ENCODE measurements at regions not wholly inside any gene's neighbourhood (a gene's known extent, or its start where the extent isn't known, plus 50 kb on each side); places are given as distances from the start of the nearest gene placed in this dataset.
A peak's percentile ranks its signal among the peaks of the same experiment; 100 is the strongest.

DNA sequence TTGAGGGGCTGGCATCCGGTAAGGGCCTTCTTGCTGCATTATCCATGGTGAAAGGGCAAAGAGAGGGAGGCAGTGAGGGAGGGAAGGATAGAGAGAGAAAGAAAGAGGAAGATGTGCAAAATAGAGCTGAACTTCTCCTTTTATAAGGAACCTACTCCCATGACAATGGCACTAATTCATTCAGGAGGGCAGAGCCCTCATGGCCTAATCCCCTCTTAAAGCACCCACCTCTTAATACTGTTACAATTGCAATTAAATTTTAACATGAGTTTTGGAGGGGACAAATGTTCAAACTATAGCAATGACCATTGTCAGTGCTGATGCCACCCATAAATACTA lies 60.2 kb downstream of the CXCR4 start:
- no peak for DNase-seq (ENCODE audit: low read depth, low spot score)

DNA sequence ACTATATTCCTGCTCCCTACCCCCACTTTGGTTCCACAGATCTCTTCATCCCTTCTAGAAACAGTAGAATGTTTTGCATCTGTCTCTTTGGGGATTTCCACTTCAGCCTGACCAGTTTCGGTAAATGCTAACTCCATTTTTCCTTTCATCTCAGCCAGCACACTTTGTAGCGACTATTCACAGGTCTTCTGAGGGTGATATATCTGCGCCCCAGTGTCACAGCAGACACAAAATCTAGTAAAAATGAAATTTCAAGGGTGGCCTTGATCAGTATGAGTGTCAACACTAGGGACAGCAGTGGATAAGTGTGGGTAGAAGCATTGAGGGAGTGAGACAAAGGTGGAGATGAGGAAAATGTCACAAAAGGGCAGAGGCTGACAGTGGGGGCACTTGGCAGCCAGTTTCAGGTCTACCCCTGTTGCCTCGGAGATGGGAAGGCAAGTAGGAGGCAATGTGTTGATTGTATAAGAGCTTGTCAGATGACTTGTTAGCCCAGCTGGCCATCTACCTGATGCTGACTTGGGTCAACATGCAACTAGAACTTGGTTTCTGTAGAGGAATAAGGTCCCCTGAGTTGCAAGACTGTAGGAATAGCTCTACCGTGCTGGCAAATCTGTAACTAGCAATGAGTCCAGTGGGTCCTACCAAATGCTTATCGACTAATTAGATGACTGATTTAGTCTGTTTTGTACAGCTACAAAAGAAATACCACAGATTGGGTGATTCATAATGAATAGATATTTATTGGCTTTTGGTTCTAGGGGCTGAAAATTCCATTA lies 60.7 kb downstream of the CXCR4 start:
- BruUV-seq (replicated peaks), result TSS peak; percentile 82
- ATAC-seq (peak; percentile 55), DNase-seq (ENCODE audit: low read depth, low spot score) (peak; percentile 56), FAIRE-seq (peak; percentile 64)
- H2AFZ ChIP-seq (ENCODE audit: control insufficient read depth, low read depth, low read length), result peak overlapping the region; percentile 66
- no peaks in the 10 kb centered on the region; the same call in 2 of the 3 replicates for H3K9me3 ChIP-seq (replicated peaks; ENCODE audit: control insufficient read depth, insufficient read depth, low read length)
- SMC1A ChIA-PET (ENCODE audit: uncharacterized antibody, unreplicated experiment), result interaction anchor here (0.7 to 24.6 kb wide), 57 partner anchors 10 to 323 kb away, joined by 3 to 961 read pairs (median 6); partner anchors contain the start of genes CXCR4 and DARS1
- no peaks in the 10 kb centered on the region for H4K20me1 ChIP-seq (ENCODE audit: control insufficient read depth, insufficient read depth)
- RAD21 ChIA-PET (ENCODE audit: unreplicated experiment), result interaction anchor here (0.6 to 17.6 kb wide), 41 partner anchors 8 to 324 kb away, joined by 3 to 348 read pairs (median 9); partner anchors contain the start of genes CXCR4 and DARS1
- H3K4me3 ChIP-seq, result peak overlapping the region; percentile 22; the same call in 1 of the 2 replicates
- peak overlapping the region; percentile 75 for H3K27ac ChIP-seq (ENCODE audit: control insufficient read depth, insufficient read depth)
- CTCF ChIA-PET, result interaction anchor here (0.8 to 8.6 kb wide), 21 partner anchors 13 to 327 kb away, joined by 3 to 103 read pairs (median 5); no protein-coding TSS in a partner anchor
- in situ Hi-C loops (cut with MboI), result loop anchor here (5.0 kb wide), 1 partner anchor 320 kb away; no protein-coding TSS in a partner anchor
- no peaks in the 10 kb centered on the region for H3K36me3 ChIP-seq (ENCODE audit: control insufficient read depth in 2 of 2, insufficient read depth in 2 of 2, low read length in 1 of 2)
- H3K79me2 ChIP-seq (ENCODE audit: control insufficient read depth, insufficient read depth, low read length), result no peaks in the 10 kb centered on the region
- H3K9ac ChIP-seq (ENCODE audit: control insufficient read depth, insufficient read depth, low read length), result no peak overlapping the region; the same call in 1 of the 2 replicates
- H3K4me1 ChIP-seq (ENCODE audit: control insufficient read depth, insufficient read depth, low read length), result peaks cover 54% of the 10 kb centered on the region
- intact Hi-C loops (cut with micrococcal nuclease; ENCODE audit: unreplicated experiment), result loop anchor here (1.0 to 10.0 kb wide), 8 partner anchors 28 to 322 kb away; partner anchors contain the start of gene DARS1
- POLR2A ChIA-PET, result interaction anchor here (0.6 to 4.9 kb wide), 46 partner anchors 10 to 325 kb away, joined by 3 to 39 read pairs (median 6); partner anchors contain the start of genes DARS1 and MCM6
- peak overlapping the region; percentile 78 for H3K4me2 ChIP-seq (ENCODE audit: control insufficient read depth, insufficient read depth)
- 2% methylated on average over 6 of the region's 6 CpGs for WGBS (ENCODE audit: insufficient coverage, insufficient replicate concordance, low lambda C conversion rate, missing lambda C conversion rate)
- no peaks in the 10 kb centered on the region for H3K27me3 ChIP-seq (replicated peaks in 1 of 2; ENCODE audit: control insufficient read depth in 2 of 2, insufficient read depth in 2 of 2, low read length in 1 of 2)
- no peak for TF ChIP-seq ASH2L (IDR thresholded peaks at IDR 0.05; ENCODE audit: borderline replicate concordance, low read depth)
- peak; percentile 90 for TF ChIP-seq RELA (IDR thresholded peaks at IDR 0.05; ENCODE audit: borderline replicate concordance, partially characterized antibody)
- TF ChIP-seq NFXL1 (IDR thresholded peaks at IDR 0.05; ENCODE audit: borderline replicate concordance), result no peak
- TF ChIP-seq CHD2 (IDR thresholded peaks at IDR 0.05; ENCODE audit: borderline replicate concordance, low read depth, low read length), result peak; percentile 75
- peak; percentile 70 for TF ChIP-seq CREM (IDR thresholded peaks at IDR 0.05; ENCODE audit: low read depth)
- peak; percentile 89 for TF ChIP-seq NR2F1 (conservative IDR thresholded peaks at IDR 0.05)
- no peak for TF ChIP-seq TCF12 (IDR thresholded peaks at IDR 0.05; ENCODE audit: low read depth, low read length)
- no peak for TF ChIP-seq MXI1 (IDR thresholded peaks at IDR 0.05; ENCODE audit: low read depth, low read length)
- no peak for TF ChIP-seq SUZ12 (IDR thresholded peaks at IDR 0.05; ENCODE audit: unreplicated experiment)
- no peak for TF ChIP-seq ZNF384 (IDR thresholded peaks at IDR 0.05; ENCODE audit: borderline replicate concordance, low read depth, low read length)
- TF ChIP-seq MTA2 (IDR thresholded peaks at IDR 0.05; ENCODE audit: low read depth), result peak; percentile 64
- TF ChIP-seq BRCA1 (IDR thresholded peaks at IDR 0.05; ENCODE audit: low read depth, low read length), result no peak
- no peak; the same call in 1 of the 2 replicates for TF ChIP-seq RB1 (IDR thresholded peaks at IDR 0.05; ENCODE audit: borderline replicate concordance)
- TF ChIP-seq ZZZ3 (IDR thresholded peaks at IDR 0.05; ENCODE audit: control insufficient read depth, insufficient read length, low read depth), result no peak
- TF ChIP-seq TBL1XR1 (IDR thresholded peaks at IDR 0.05; ENCODE audit: low read depth, low read length), result no peak

More for the DNA sequence above, 60.2 kb downstream of the CXCR4 start:
- CTCF ChIA-PET, result interaction anchor here (0.9 to 8.6 kb wide), 16 partner anchors 12 to 326 kb away, joined by 3 to 103 read pairs (median 6); no protein-coding TSS in a partner anchor
- RAD21 ChIA-PET (ENCODE audit: unreplicated experiment), result interaction anchor here (0.6 to 17.6 kb wide), 33 partner anchors 8 to 323 kb away, joined by 3 to 348 read pairs (median 17); partner anchors contain the start of genes CXCR4 and DARS1
- H3K27ac ChIP-seq (ENCODE audit: control insufficient read depth, insufficient read depth), result peak overlapping the region; percentile 75; the same call in 1 of the 2 replicates
- H4K20me1 ChIP-seq (ENCODE audit: control insufficient read depth, insufficient read depth), result no peaks in the 10 kb centered on the region
- SMC1A ChIA-PET (ENCODE audit: uncharacterized antibody, unreplicated experiment), result interaction anchor here (0.9 to 24.6 kb wide), 40 partner anchors 10 to 323 kb away, joined by 3 to 961 read pairs (median 17); partner anchors contain the start of genes CXCR4 and DARS1
- H3K9me3 ChIP-seq (replicated peaks; ENCODE audit: control insufficient read depth, insufficient read depth, low read length), result no peaks in the 10 kb centered on the region; the same call in 2 of the 3 replicates
- ATAC-seq (no peak), FAIRE-seq (no peak)
- no TSS peak for BruUV-seq (replicated peaks)
- no peak overlapping the region for H3K4me3 ChIP-seq
- TF ChIP-seq RFX5 (IDR thresholded peaks at IDR 0.05; ENCODE audit: low read depth, low read length), result no peak
- TF ChIP-seq MTA3 (IDR thresholded peaks at IDR 0.05; ENCODE audit: borderline replicate concordance, low read length), result 0 out of 2 replicates have a peak, but pooled peaks have one; percentile 13
- in situ Hi-C loops (cut with MboI), result loop anchor here (5.0 kb wide), 1 partner anchor 320 kb away; no protein-coding TSS in a partner anchor
- H3K4me1 ChIP-seq (ENCODE audit: control insufficient read depth, insufficient read depth, low read length), result peaks cover 51% of the 10 kb centered on the region
- WGBS (ENCODE audit: insufficient coverage, insufficient replicate concordance, low lambda C conversion rate, missing lambda C conversion rate), result 0% methylated on average over 1 of the region's 1 CpG
- no peak overlapping the region for H2AFZ ChIP-seq (ENCODE audit: control insufficient read depth, low read depth, low read length)
- intact Hi-C loops (cut with micrococcal nuclease; ENCODE audit: unreplicated experiment), result loop anchor here (1.0 to 10.0 kb wide), 8 partner anchors 28 to 321 kb away; partner anchors contain the start of gene DARS1
- no peaks in the 10 kb centered on the region for H3K79me2 ChIP-seq (ENCODE audit: control insufficient read depth, insufficient read depth, low read length)
- H3K9ac ChIP-seq (ENCODE audit: control insufficient read depth, insufficient read depth, low read length), result no peak overlapping the region
- H3K27me3 ChIP-seq (replicated peaks in 1 of 2; ENCODE audit: control insufficient read depth in 2 of 2, insufficient read depth in 2 of 2, low read length in 1 of 2), result no peaks in the 10 kb centered on the region
- POLR2A ChIA-PET, result interaction anchor here (0.6 to 4.9 kb wide), 30 partner anchors 11 to 320 kb away, joined by 3 to 39 read pairs (median 9); partner anchors contain the start of genes DARS1 and MCM6
- no peaks in the 10 kb centered on the region for H3K36me3 ChIP-seq (ENCODE audit: control insufficient read depth in 2 of 2, insufficient read depth in 2 of 2, low read length in 1 of 2)
- H3K4me2 ChIP-seq (ENCODE audit: control insufficient read depth, insufficient read depth), result peak overlapping the region; percentile 78; the same call in 1 of the 2 replicates
